GM10248 (cell line): ENCODE measurements at regions not wholly inside any gene's neighbourhood (a gene's known extent, or its start where the extent isn't known, plus 50 kb on each side); places are given as distances from the start of the nearest gene placed in this dataset.

Experiments used
- CTCF ChIA-PET: fragments of 300-600 bp; sonication (Branson Sonifier 250); formaldehyde crosslinking; extraction: SDS; loops from one replicate; lab custom pipeline; 2021; ENCODE audit warnings: antibody characterized with exemption; lab: Yijun Ruan, JAX
- POLR2A ChIA-PET: fragments of 350-650 bp; sonication (Branson Sonifier 250); formaldehyde crosslinking; extraction: SDS; loops from one replicate; lab custom pipeline; 2020; ENCODE audit warnings: antibody characterized with exemption; lab: Yijun Ruan, JAX
- DNase-seq: peaks from one replicate; pipeline ENCODE4 v3.0.0; 2012; ENCODE audit errors: extremely low spot score
- TF ChIP-seq, protein P1 (sequence below): IDR thresholded peaks from 2 replicates; pipeline ENCODE4 v1.5.1; 2012; ENCODE audit warnings: mild to moderate bottlenecking, low read depth; ENCODE audit errors: extremely low read depth, missing control alignments, control extremely low read depth

DNA sequence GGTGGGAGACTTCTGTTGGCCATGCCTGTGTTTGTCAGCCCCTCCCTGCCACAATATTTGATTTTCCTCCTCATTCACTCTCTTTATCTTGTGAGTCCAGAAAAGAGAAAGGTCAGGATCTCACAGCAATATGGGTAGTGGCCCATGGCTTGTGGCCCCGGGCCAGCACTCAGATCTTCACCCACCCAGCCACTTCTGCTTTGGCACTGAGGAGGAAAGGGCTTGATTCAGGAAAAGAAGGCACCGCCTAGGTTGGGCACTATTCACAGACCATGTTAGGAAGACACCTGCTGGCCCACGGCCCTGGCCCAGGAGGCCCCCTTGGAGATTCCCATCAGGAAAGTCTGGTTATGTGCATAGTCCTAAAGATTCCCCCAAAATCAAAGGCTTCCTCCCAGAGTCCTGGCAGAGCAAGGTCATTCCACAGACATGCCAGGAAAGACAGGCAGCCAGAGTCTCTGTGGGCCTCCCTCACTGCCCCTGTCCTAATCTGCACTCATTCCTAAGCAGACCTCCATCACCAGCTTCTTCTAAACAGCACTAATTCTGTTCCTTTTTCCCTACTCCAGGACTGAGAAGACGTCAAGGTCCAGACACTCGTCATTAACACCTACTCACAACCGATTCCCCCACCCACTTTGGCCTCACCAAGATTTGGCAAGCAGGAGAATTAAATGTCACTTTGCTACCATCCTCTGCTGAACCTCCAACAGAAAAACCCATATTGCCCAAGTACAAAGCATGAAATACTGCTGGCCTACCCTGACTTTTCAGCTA is 179.3 kb downstream of the DEPDC1B start:
- ChIA-PET CTCF (interaction anchor here (1.1 to 1.8 kb wide), 2 partner anchors 9 to 10 kb away, joined by 3 to 5 read pairs; no protein-coding TSS in a partner anchor), POLR2A (no interaction called here)
- TF ChIP-seq, protein P1, sequence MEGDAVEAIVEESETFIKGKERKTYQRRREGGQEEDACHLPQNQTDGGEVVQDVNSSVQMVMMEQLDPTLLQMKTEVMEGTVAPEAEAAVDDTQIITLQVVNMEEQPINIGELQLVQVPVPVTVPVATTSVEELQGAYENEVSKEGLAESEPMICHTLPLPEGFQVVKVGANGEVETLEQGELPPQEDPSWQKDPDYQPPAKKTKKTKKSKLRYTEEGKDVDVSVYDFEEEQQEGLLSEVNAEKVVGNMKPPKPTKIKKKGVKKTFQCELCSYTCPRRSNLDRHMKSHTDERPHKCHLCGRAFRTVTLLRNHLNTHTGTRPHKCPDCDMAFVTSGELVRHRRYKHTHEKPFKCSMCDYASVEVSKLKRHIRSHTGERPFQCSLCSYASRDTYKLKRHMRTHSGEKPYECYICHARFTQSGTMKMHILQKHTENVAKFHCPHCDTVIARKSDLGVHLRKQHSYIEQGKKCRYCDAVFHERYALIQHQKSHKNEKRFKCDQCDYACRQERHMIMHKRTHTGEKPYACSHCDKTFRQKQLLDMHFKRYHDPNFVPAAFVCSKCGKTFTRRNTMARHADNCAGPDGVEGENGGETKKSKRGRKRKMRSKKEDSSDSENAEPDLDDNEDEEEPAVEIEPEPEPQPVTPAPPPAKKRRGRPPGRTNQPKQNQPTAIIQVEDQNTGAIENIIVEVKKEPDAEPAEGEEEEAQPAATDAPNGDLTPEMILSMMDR = no peak
- DNase-seq = no peak

DNA sequence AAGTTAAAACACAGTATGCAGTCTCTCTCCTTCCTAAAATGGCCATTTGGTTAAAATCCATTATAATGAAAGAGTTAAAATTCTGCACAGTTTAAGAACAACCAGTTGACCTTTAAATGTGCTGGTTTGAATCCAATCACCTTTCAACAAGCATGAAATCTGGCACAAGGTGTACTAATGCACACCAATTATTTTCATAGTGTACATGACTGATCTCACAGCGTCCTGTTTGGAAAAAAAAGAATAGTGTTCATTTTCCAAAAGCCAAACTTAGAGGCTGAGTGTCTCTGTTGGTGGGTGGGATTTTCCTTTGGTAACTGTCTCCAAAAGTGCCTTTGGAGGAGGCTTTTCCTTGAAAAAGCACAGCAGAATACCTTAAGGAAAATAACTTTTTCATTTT is 180.6 kb downstream of the DEPDC1B start:
- TF ChIP-seq, protein P1 = no peak
- CTCF ChIA-PET = interaction anchor here (1.5 kb wide), 1 partner anchor 8 kb away, joined by 3 read pairs; no protein-coding TSS in a partner anchor
- DNase-seq = no peak
- POLR2A ChIA-PET = no interaction called here

DNA sequence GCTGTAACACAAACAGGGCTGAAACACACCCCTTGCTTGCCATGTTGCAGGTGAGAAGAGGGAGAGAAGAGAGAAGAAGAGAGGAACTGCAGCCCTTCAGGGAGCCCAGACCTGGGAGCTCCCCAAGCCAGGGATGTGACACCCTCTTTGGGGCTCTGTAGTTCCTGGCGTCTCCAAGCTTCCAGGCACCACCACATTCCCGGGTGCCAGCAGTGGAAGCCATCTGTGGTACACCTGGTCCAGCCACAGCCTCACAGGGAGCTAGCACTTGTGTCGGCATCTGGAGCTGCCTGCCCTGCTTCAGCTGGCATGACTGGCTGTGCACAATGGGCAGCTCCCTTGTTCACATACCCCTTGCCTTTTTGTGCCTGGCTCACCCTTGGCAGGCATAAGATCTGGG is 182.1 kb downstream of the DEPDC1B start:
- TF ChIP-seq, protein P1 = no peak
- CTCF ChIA-PET = interaction anchor here (0.8 to 3.6 kb wide), 10 partner anchors 8 to 708 kb away, joined by 3 to 19 read pairs (median 3); no protein-coding TSS in a partner anchor
- POLR2A ChIA-PET = interaction anchor here (0.6 to 2.0 kb wide), 2 partner anchors 10 to 14 kb away, joined by 3 to 8 read pairs; no protein-coding TSS in a partner anchor
- DNase-seq = no peak

DNA sequence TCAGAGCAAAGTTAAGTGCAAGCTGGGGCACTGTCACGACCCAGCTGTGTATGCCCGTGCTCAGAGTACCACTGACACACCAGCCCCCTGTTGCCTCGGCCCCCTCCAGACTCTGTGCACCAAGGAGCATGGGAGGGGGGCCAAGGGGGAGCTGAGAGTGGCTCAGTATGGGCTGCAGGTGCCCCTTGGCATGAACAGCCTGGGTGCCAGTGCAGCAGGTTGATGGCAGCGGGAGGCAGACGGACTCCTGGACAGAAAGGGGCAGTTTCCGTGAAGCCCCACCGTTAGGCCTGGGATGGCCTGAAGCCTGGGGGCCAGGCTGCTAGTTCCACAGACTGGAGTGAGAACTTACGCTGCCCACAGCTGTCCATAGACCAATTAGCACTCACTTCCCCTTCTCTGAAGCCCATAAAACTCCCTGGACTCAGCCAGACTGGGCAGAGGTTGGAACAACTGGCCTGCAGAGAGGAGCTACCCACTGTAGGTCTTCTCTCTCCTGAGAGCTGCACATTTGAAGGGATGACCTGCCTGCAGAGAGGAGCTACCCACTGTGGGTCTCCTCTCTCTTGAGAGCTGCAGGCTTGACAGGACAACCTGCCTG is 182.8 kb downstream of the DEPDC1B start:
- TF ChIP-seq, protein P1 = no peak
- ChIA-PET POLR2A (interaction anchor here (0.6 to 2.0 kb wide), 2 partner anchors 10 to 13 kb away, joined by 3 to 8 read pairs; no protein-coding TSS in a partner anchor), CTCF (interaction anchor here (0.8 to 3.6 kb wide), 9 partner anchors 9 to 707 kb away, joined by 3 to 19 read pairs (median 3); no protein-coding TSS in a partner anchor)
- DNase-seq = no peak

DNA sequence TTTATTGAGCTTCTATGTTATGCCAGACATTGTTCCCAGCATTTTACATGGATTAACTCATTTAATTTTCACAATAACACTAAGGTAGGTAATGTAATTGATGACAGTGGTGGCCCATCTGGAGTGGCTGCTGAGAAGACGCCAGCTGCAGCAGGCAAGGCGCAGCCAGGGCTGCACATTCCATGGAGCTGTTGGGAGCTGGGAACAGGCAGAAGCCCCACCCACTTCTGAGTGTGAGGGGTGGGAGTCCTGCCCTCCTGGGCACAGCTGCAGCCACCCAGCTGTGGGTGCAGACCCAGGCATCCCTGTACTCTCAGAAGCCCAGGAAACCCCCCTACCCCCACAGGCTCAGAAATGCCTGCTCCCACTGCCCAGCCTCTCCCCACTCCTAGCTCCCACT is 183.3 kb downstream of the DEPDC1B start:
- no peak for DNase-seq
- TF ChIP-seq, protein P1 = no peak
- CTCF ChIA-PET = interaction anchor here (1.1 to 3.6 kb wide), 5 partner anchors 8 to 707 kb away, joined by 3 to 19 read pairs (median 7); no protein-coding TSS in a partner anchor
- POLR2A ChIA-PET = interaction anchor here (2.0 kb wide), 1 partner anchor 12 kb away, joined by 8 read pairs; no protein-coding TSS in a partner anchor

DNA sequence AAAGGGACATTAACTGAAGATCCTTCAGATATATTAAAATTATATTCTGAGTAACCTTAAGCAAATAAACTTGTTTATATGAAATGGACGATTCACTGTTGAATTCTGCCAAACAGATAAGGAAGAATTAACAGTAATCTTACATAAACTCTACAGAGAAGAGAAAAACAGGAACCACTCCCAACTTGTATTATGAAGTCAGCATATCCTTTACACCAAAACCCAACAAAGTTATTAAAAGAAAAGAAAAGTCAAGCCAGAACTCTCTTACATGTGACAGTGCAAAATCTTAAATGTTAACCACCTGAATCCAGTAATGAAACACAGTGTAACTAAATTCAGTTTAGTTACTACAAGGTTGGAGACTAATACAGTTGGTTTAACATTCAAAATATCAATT is 185.8 kb downstream of the DEPDC1B start:
- TF ChIP-seq, protein P1 = no peak
- DNase-seq = no peak
- CTCF ChIA-PET = interaction anchor here (1.0 kb wide), 1 partner anchor 8 kb away, joined by 3 read pairs; no protein-coding TSS in a partner anchor
- POLR2A ChIA-PET = no interaction called here
